Panc1 (cell line): ENCODE measurements at regions not wholly inside any gene's neighbourhood (a gene's known extent, or its start where the extent isn't known, plus 50 kb on each side); places are given as distances from the start of the nearest gene placed in this dataset.

Source experiments
- ATAC-seq: fragments of 200-7000 bp; cut with Tn5 transposase; 2 replicates; pipeline ENCODE4 v1.9.1; 2020; ENCODE audit warnings: mild to moderate bottlenecking, moderate library complexity
- BruUV-seq: library from RNA; stranded (reverse); fragments of 400-500 nt; replicated peaks from 2 replicates; lab custom pipeline; 2021; lab: Mats Ljungman, UMichigan
- CTCF ChIA-PET: fragments of 300-600 bp; sonication (Branson Sonifier 250); formaldehyde crosslinking; loops from one replicate; lab custom pipeline; 2022; ENCODE audit warnings: antibody characterized with exemption; lab: Charles Lee
- POLR2A ChIA-PET: fragments of 300-600 bp; sonication (Branson Sonifier 250); formaldehyde crosslinking; loops from one replicate; lab custom pipeline; 2022; ENCODE audit warnings: antibody characterized with exemption; lab: Charles Lee
- DNase-seq: peaks from one replicate; pipeline ENCODE4 v3.0.0-alpha.2; 2010; ENCODE audit warnings: low read depth, low spot score
- H3K27ac ChIP-seq: 2 replicates; pipeline ENCODE4 v1.5.1; 2011; ENCODE audit warnings: mild to moderate bottlenecking, low read length, inconsistent platforms
- H3K27me3 ChIP-seq: fragments of 200-500 bp; sonication (Bioruptor generic); 2 replicates; pipeline ENCODE4 v1.6.0; 2014; ENCODE audit warnings: low read length, inconsistent platforms; ENCODE audit not compliant: control insufficient read depth, insufficient read depth
- H3K36me3 ChIP-seq: fragments of 200-500 bp; sonication (Bioruptor generic); 2 replicates; pipeline ENCODE4 v1.5.1; 2014; ENCODE audit warnings: inconsistent platforms, mild to moderate bottlenecking, low read length, moderate library complexity; ENCODE audit not compliant: control insufficient read depth, insufficient read depth
- H3K4me1 ChIP-seq: 2 replicates; pipeline ENCODE4 v1.5.1; 2011; ENCODE audit warnings: inconsistent platforms, mild to moderate bottlenecking, low read length, moderate library complexity; ENCODE audit not compliant: control insufficient read depth, insufficient read depth
- H3K4me3 ChIP-seq, 2 experiments: 2 replicates each; pipeline ENCODE4 v1.5.1; 2011 to 2012; ENCODE audit warnings: low read depth in 2 of 2, low read length in 2 of 2, mild to moderate bottlenecking in 2 of 2, inconsistent platforms in 1 of 2, moderate library complexity in 1 of 2
- H3K9me3 ChIP-seq: fragments of 200-500 bp; sonication (Bioruptor generic); 2 replicates; pipeline ENCODE4 v1.5.1; 2014; ENCODE audit warnings: low read depth, mild to moderate bottlenecking, inconsistent platforms, low read length, moderate library complexity; ENCODE audit not compliant: control insufficient read depth, insufficient read depth
- CTCF ChIP-seq: fragments of 450-650 bp; IDR thresholded peaks from 2 replicates; pipeline ENCODE4 v1.5.1; 2017; ENCODE audit warnings: mild to moderate bottlenecking
- POLR2AphosphoS5 ChIP-seq: IDR thresholded peaks from 2 replicates; pipeline ENCODE4 v1.6.1; 2012; ENCODE audit warnings: mild to moderate bottlenecking, low read depth, low read length, moderate library complexity
- REST ChIP-seq, 2 experiments: IDR thresholded peaks; 2 replicates each; pipeline ENCODE4 v1.6.1; 2011 to 2012; ENCODE audit warnings: low read depth in 2 of 2, control low read depth in 1 of 2, low read length in 1 of 2, mild to moderate bottlenecking in 1 of 2, moderate library complexity in 1 of 2; ENCODE audit not compliant: insufficient read depth in 1 of 2
- SIN3A ChIP-seq: IDR thresholded peaks from 2 replicates; pipeline ENCODE4 v1.6.1; 2012; ENCODE audit warnings: low read depth, mild to moderate bottlenecking, low read length, moderate library complexity, borderline replicate concordance; ENCODE audit not compliant: insufficient read depth
- TCF7L2 ChIP-seq: IDR thresholded peaks from 2 replicates; pipeline ENCODE4 v1.6.1; 2011; ENCODE audit warnings: mild to moderate bottlenecking, low read depth, low read length, inconsistent platforms
- in situ Hi-C: cut with HindIII; loops from 2 replicates; pipeline ENCODE4 v1.10.0; 2016; ENCODE audit warnings: low sequenced_read_pairs, low pct_unique_long_range_greater_than_20kb
- intact Hi-C: fragments of 100-400 bp; cut with micrococcal nuclease; formaldehyde crosslinking; loops from one replicate; pipeline ENCODE4 v1.10.0; 2022; ENCODE audit not compliant: unreplicated experiment

GRCh38 chr13:104024416-104025170, 958.4 kb upstream of the SLC10A2 start:
- ATAC-seq (no peak), DNase-seq (no peak)
- no peaks in the 10 kb centered on the region for H3K4me1 ChIP-seq
- H3K27ac ChIP-seq: no peak overlapping the region
- no peak overlapping the region for H3K4me3 ChIP-seq
- no peaks in the 10 kb centered on the region for H3K9me3 ChIP-seq
- no peaks in the 10 kb centered on the region for H3K27me3 ChIP-seq
- in situ Hi-C loops (no loop called here), intact Hi-C loops (no loop called here)
- H3K36me3 ChIP-seq: no peaks in the 10 kb centered on the region
- ChIA-PET POLR2A (no interaction called here), CTCF (no interaction called here)
- BruUV-seq: no TSS peak
- TF ChIP-seq TCF7L2: 0 out of 2 replicates have a peak, but pooled peaks have one; percentile 23
- no peak for TF ChIP-seq REST (IDR thresholded peaks at IDR 0.05; ENCODE audit: insufficient read depth in 1 of 2, low read depth in 2 of 2, low read length in 1 of 2)
- no peak for TF ChIP-seq SIN3A

GRCh38 chr13:104021806-104022397, 955.7 kb upstream of the SLC10A2 start:
- H3K27me3 ChIP-seq: no peaks in the 10 kb centered on the region
- ChIA-PET POLR2A (no interaction called here), CTCF (no interaction called here)
- no peak overlapping the region for H3K4me3 ChIP-seq
- no peak for ATAC-seq
- H3K9me3 ChIP-seq: no peaks in the 10 kb centered on the region
- TF ChIP-seq TCF7L2: no peak
- no peak for TF ChIP-seq CTCF
- TF ChIP-seq POLR2AphosphoS5: no peak
- TF ChIP-seq SIN3A: no peak
- TF ChIP-seq REST (IDR thresholded peaks at IDR 0.05; ENCODE audit: insufficient read depth in 1 of 2, low read depth in 2 of 2, low read length in 1 of 2): no peak
- H3K4me1 ChIP-seq: no peaks in the 10 kb centered on the region; the same call in 1 of the 2 replicates
- no peak for DNase-seq
- intact Hi-C loops: no loop called here
- no TSS peak for BruUV-seq
- in situ Hi-C loops: no loop called here
- no peak overlapping the region for H3K27ac ChIP-seq
- no peaks in the 10 kb centered on the region for H3K36me3 ChIP-seq
